GM10266 (cell line): ENCODE measurements at regions not wholly inside any gene's neighbourhood (a gene's known extent, or its start where the extent isn't known, plus 50 kb on each side); places are given as distances from the start of the nearest gene placed in this dataset.

Experiments
- DNase-seq: peaks from one replicate; pipeline ENCODE4 v3.0.0; 2012; ENCODE audit errors: extremely low spot score
- TF ChIP-seq, protein P1 (sequence below): IDR thresholded peaks from 2 replicates; pipeline ENCODE4 v1.5.1; 2012; ENCODE audit warnings: mild to moderate bottlenecking, low read depth; ENCODE audit not compliant: control insufficient read depth, insufficient read depth; ENCODE audit errors: missing control alignments

DNA sequence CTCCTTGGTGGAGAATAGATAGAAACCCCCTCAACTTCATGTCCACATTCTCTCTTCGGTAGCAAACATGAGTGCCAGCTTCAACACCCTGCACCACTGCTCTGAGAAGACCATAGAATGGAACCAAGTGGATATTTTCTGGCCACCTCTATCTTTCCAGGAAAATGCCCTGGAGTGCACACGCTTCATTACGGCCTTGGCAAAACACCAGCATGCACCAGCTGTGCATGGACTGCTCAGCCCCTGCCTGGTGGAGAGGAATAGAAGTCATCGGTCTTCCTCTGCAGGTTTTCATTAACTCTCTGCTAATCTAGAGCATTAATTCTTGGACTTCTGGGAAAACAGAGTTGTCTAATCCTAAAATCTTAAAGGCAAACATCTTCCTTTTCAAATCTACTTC is 211.6 kb upstream of the TMEM161B start:
- no peak for DNase-seq
- TF ChIP-seq, protein P1, sequence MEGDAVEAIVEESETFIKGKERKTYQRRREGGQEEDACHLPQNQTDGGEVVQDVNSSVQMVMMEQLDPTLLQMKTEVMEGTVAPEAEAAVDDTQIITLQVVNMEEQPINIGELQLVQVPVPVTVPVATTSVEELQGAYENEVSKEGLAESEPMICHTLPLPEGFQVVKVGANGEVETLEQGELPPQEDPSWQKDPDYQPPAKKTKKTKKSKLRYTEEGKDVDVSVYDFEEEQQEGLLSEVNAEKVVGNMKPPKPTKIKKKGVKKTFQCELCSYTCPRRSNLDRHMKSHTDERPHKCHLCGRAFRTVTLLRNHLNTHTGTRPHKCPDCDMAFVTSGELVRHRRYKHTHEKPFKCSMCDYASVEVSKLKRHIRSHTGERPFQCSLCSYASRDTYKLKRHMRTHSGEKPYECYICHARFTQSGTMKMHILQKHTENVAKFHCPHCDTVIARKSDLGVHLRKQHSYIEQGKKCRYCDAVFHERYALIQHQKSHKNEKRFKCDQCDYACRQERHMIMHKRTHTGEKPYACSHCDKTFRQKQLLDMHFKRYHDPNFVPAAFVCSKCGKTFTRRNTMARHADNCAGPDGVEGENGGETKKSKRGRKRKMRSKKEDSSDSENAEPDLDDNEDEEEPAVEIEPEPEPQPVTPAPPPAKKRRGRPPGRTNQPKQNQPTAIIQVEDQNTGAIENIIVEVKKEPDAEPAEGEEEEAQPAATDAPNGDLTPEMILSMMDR = no peak

DNA sequence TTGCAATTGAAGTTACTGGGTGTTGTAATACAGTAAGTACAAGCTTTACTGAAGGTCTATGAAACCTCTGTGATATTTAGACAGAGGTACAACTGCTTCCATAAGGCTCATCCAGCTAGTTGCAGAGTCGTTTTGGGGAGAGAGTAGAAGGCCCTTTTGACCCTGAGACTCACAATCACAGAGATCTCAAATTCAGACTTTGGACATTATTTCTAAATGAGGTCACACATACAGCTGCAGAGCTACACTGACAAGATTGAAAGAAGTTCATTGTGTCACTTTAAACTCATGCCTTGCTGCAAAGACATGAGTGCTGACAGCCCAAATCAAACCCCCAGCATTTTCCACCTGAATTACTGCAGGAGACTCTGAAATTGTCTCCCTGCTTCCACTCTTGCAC is 205.9 kb upstream of the TMEM161B start:
- TF ChIP-seq, protein P1 = no peak
- DNase-seq = no peak

GRCh38 chr5:88470745-88471144 is 202.1 kb upstream of the TMEM161B start:
- TF ChIP-seq, protein P1 = no peak
- DNase-seq = no peak

GRCh38 chr5:88459971-88460370 is 191.3 kb upstream of the TMEM161B start:
- no peak for DNase-seq
- TF ChIP-seq, protein P1 = no peak

DNA sequence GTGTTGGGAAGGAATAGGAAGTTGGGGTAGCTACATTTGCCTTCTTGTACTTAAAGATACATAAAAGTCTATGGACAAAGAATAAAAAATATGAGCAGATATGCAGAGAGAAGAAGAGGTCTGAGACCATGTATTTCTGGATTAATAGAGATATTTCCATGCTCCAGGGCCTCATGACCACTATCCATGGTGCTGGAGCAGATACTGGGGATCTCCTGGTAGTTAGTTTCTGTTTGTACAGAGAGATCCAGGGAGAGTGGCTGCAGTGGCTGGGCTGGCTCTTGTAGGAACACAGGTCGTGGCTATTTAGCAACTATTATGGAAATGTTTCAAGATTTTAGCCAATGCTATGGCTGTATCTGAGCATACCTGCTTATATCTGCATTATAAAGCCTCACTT is 184.2 kb upstream of the TMEM161B start:
- no peak for DNase-seq
- TF ChIP-seq, protein P1 = no peak

GRCh38 chr5:88450239-88450638 is 181.6 kb upstream of the TMEM161B start:
- TF ChIP-seq, protein P1 = no peak
- DNase-seq = no peak

DNA sequence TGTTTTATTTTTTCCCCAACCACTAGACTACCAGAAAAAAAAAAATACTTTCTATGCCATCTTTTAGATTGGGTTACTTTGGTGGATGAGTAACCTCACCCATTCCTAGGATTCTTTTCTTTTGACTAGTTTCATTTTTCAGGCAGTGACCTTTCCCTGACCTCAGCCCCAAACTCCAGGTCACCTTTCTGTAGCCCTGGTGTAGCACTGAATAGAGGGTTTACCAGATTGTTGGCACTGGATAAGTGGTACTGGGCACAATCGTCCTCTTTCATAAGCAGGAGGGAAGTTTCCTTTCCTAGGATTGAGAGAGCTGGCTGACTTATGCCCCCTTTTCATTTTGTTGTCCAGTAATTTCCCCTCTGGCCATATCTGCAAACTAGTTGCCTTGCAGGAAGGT is 169.4 kb upstream of the TMEM161B start:
- TF ChIP-seq, protein P1 = no peak
- no peak for DNase-seq
